ENCODE measurements at regions not wholly inside any gene's neighbourhood (a gene's known extent, or its start where the extent isn't known, plus 50 kb on each side); places are given as distances from the start of the nearest gene placed in this dataset.

- DNase-seq = no peak
- Histone ChIP-seq H3K4me3 (no peak overlapping the region), H3K4me1 (no peaks in the 10 kb centered on the region), H3K27ac (no peak overlapping the region), H3K9me3 (no peaks in the 10 kb centered on the region), H3K27me3 (no peaks in the 10 kb centered on the region), H3K36me3 (no peaks in the 10 kb centered on the region)
- intact Hi-C loops (cut with DNase I; ENCODE audit: low total_unique reads) = no loop called here
- no peak for TF ChIP-seq EP300 (IDR thresholded peaks at IDR 0.05; ENCODE audit: low read depth)
- TF ChIP-seq, protein P1, sequence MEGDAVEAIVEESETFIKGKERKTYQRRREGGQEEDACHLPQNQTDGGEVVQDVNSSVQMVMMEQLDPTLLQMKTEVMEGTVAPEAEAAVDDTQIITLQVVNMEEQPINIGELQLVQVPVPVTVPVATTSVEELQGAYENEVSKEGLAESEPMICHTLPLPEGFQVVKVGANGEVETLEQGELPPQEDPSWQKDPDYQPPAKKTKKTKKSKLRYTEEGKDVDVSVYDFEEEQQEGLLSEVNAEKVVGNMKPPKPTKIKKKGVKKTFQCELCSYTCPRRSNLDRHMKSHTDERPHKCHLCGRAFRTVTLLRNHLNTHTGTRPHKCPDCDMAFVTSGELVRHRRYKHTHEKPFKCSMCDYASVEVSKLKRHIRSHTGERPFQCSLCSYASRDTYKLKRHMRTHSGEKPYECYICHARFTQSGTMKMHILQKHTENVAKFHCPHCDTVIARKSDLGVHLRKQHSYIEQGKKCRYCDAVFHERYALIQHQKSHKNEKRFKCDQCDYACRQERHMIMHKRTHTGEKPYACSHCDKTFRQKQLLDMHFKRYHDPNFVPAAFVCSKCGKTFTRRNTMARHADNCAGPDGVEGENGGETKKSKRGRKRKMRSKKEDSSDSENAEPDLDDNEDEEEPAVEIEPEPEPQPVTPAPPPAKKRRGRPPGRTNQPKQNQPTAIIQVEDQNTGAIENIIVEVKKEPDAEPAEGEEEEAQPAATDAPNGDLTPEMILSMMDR (IDR thresholded peaks at IDR 0.05) = peak in 1 of 5 experiments; percentile 22
- in situ Hi-C loops (cut with MboI; ENCODE audit: low pct_ligation_motif_present in 1 of 4, low pct_unique_long_range_greater_than_20kb in 1 of 4, low sequenced_read_pairs in 3 of 4) = no loop called here
- WGBS, 2 donors (ENCODE audit: low coverage in 1 of 2) = 7 to 10% methylated on average over 1 of the region's 1 CpG
Observed at GRCh38 chr3:81218023-81218422, 543.4 kb downstream of the GBE1 start.

GRCh38 chr3:81217101-81217500, 544.3 kb downstream of the GBE1 start:
- Histone ChIP-seq H3K36me3 (no peaks in the 10 kb centered on the region), H3K27me3 (no peaks in the 10 kb centered on the region), H3K4me3 (no peak overlapping the region), H3K27ac (no peak overlapping the region), H3K9me3 (no peaks in the 10 kb centered on the region), H3K4me1 (no peaks in the 10 kb centered on the region)
- in situ Hi-C loops (cut with MboI; ENCODE audit: low pct_ligation_motif_present in 1 of 4, low pct_unique_long_range_greater_than_20kb in 1 of 4, low sequenced_read_pairs in 3 of 4) (no loop called here), intact Hi-C loops (cut with DNase I; ENCODE audit: low total_unique reads) (no loop called here)
- no peak for DNase-seq
- TF ChIP-seq POLR2A (IDR thresholded peaks at IDR 0.05) = no peak
- TF ChIP-seq POLR2AphosphoS5 (IDR thresholded peaks at IDR 0.05) = no peak
- TF ChIP-seq, protein P1 (IDR thresholded peaks at IDR 0.05) = no peak
- no peak for TF ChIP-seq EP300 (IDR thresholded peaks at IDR 0.05; ENCODE audit: low read depth)
- 83 to 93% methylated on average over 2 of the region's 2 CpGs for WGBS, 2 donors (ENCODE audit: low coverage in 1 of 2)

- 41 to 48% methylated on average over 3 to 4 of the region's 4 CpGs for WGBS, 2 donors (ENCODE audit: low coverage in 1 of 2)
- intact Hi-C loops (cut with DNase I; ENCODE audit: low total_unique reads) (no loop called here), in situ Hi-C loops (cut with MboI; ENCODE audit: low pct_ligation_motif_present in 1 of 4, low pct_unique_long_range_greater_than_20kb in 1 of 4, low sequenced_read_pairs in 3 of 4) (no loop called here)
- Histone ChIP-seq H3K4me1 (no peaks in the 10 kb centered on the region), H3K4me3 (no peak overlapping the region), H3K27ac (no peak overlapping the region), H3K36me3 (no peaks in the 10 kb centered on the region), H3K27me3 (no peaks in the 10 kb centered on the region), H3K9me3 (no peaks in the 10 kb centered on the region)
- TF ChIP-seq EP300 (IDR thresholded peaks at IDR 0.05; ENCODE audit: low read depth) (no peak), POLR2A (IDR thresholded peaks at IDR 0.05) (no peak), POLR2AphosphoS5 (IDR thresholded peaks at IDR 0.05) (no peak)
- TF ChIP-seq, protein P1 (IDR thresholded peaks at IDR 0.05) = no peak
- DNase-seq = no peak
Observed at GRCh38 chr3:81216192-81216591, 545.3 kb downstream of the GBE1 start.

DNA sequence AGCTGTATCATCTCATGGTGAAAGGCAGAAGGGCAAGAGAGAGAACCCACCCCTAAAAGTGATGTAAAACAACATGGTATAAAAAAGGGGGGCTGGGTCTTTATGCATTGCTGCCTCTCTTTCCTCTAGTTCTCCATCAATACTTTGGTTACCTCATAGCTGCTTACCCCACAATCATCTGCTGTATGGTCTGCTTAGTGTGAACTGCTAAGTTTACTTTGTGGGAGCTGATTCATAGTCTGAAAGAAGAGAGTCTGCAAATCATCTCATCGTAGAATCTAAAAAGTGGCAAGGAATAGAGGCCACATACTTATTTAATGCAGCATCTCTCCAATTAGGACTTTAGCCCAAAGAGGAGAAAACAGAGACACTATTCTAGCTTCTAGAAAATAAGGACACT, 546.8 kb downstream of the GBE1 start:
- Histone ChIP-seq H3K27me3 (no peaks in the 10 kb centered on the region), H3K36me3 (no peaks in the 10 kb centered on the region), H3K27ac (no peak overlapping the region), H3K9me3 (no peaks in the 10 kb centered on the region), H3K4me3 (no peak overlapping the region), H3K4me1 (no peaks in the 10 kb centered on the region)
- TF ChIP-seq POLR2A (IDR thresholded peaks at IDR 0.05) = no peak
- no peak for TF ChIP-seq POLR2AphosphoS5 (IDR thresholded peaks at IDR 0.05)
- TF ChIP-seq EP300 (IDR thresholded peaks at IDR 0.05; ENCODE audit: low read depth) = no peak
- TF ChIP-seq, protein P1 (IDR thresholded peaks at IDR 0.05) = no peak
- intact Hi-C loops (cut with DNase I; ENCODE audit: low total_unique reads) (no loop called here), in situ Hi-C loops (cut with MboI; ENCODE audit: low pct_ligation_motif_present in 1 of 4, low pct_unique_long_range_greater_than_20kb in 1 of 4, low sequenced_read_pairs in 3 of 4) (no loop called here)
- DNase-seq = no peak
- WGBS, 2 donors (ENCODE audit: low coverage in 1 of 2) = 61 to 73% methylated on average over 1 of the region's 1 CpG
